Neuronal stem cell (in vitro differentiated cells): ENCODE measurements at regions not wholly inside any gene's neighbourhood (a gene's known extent, or its start where the extent isn't known, plus 50 kb on each side); places are given as distances from the start of the nearest gene placed in this dataset.

Experiments used
- DNase-seq: peaks from one replicate; pipeline ENCODE4 v3.0.0-alpha.2; 2013; ENCODE audit warnings: low spot score
- H2AFZ ChIP-seq: one replicate; pipeline ENCODE4 v1.6.1; 2013; ENCODE audit warnings: mild to moderate bottlenecking, low read length, inconsistent platforms
- H2AK5ac ChIP-seq: 2 replicates; pipeline ENCODE4 v1.6.1; 2013; ENCODE audit warnings: low read depth, mild to moderate bottlenecking, inconsistent platforms, low read length, moderate library complexity, mixed read lengths
- H2BK120ac ChIP-seq: 2 replicates; pipeline ENCODE4 v1.6.1; 2013; ENCODE audit warnings: low read depth, mild to moderate bottlenecking, inconsistent platforms, low read length, moderate library complexity, mixed read lengths
- H2BK12ac ChIP-seq: one replicate; pipeline ENCODE4 v1.6.1; 2013; ENCODE audit warnings: low read length, inconsistent platforms
- H2BK15ac ChIP-seq: 2 replicates; pipeline ENCODE4 v1.6.1; 2013; ENCODE audit warnings: mild to moderate bottlenecking, low read length, inconsistent platforms, mixed read lengths
- H2BK5ac ChIP-seq: one replicate; pipeline ENCODE4 v1.6.1; 2013; ENCODE audit warnings: inconsistent platforms, mild to moderate bottlenecking, low read length, moderate library complexity
- H3K14ac ChIP-seq: one replicate; pipeline ENCODE4 v1.6.1; 2013; ENCODE audit warnings: low read length, inconsistent platforms
- H3K18ac ChIP-seq: 2 replicates; pipeline ENCODE4 v1.6.1; 2013; ENCODE audit warnings: low read length, inconsistent platforms
- H3K23ac ChIP-seq: 2 replicates; pipeline ENCODE4 v1.6.1; 2013; ENCODE audit warnings: low read depth, mild to moderate bottlenecking, mixed read lengths, low read length, inconsistent platforms; ENCODE audit not compliant: poor library complexity
- H3K27ac ChIP-seq: replicated peaks from 3 replicates; pipeline ENCODE4 v1.5.1; 2013; ENCODE audit warnings: low read length, inconsistent platforms
- H3K27me3 ChIP-seq, 3 experiments: 2 replicates each; pipeline ENCODE4 v1.6.1; 2013; ENCODE audit warnings: low read length in 3 of 3, mild to moderate bottlenecking in 2 of 3, inconsistent platforms in 1 of 3, low read depth in 1 of 3, mixed read lengths in 1 of 3, moderate library complexity in 1 of 3; ENCODE audit not compliant: control insufficient read depth in 3 of 3, insufficient read depth in 3 of 3
- H3K36me3 ChIP-seq, 2 donors: replicated peaks in 1 of 2; 2 replicates each; pipeline ENCODE4 v1.6.1; 2013; ENCODE audit warnings: low read length in 2 of 2; ENCODE audit not compliant: control insufficient read depth in 2 of 2, insufficient read depth in 2 of 2
- H3K4ac ChIP-seq: 2 replicates; pipeline ENCODE4 v1.6.1; 2013; ENCODE audit warnings: inconsistent platforms, mild to moderate bottlenecking, low read length, moderate library complexity
- H3K4me1 ChIP-seq, 2 donors: 1 replicate in 1 of 2; 2 replicates in 1 of 2; pipeline ENCODE4 v1.6.1; 2013; ENCODE audit warnings: low read length in 2 of 2, low read depth in 1 of 2; ENCODE audit not compliant: control insufficient read depth in 2 of 2, insufficient read depth in 1 of 2
- H3K4me2 ChIP-seq: one replicate; pipeline ENCODE4 v1.6.1; 2013; ENCODE audit warnings: mild to moderate bottlenecking, low read length, inconsistent platforms; ENCODE audit not compliant: insufficient read depth, poor library complexity, severe bottlenecking
- H3K4me3 ChIP-seq, 2 donors: 2 replicates each; pipeline ENCODE4 v1.5.1; 2013; ENCODE audit warnings: low read length in 2 of 2, mild to moderate bottlenecking in 2 of 2, inconsistent platforms in 1 of 2, moderate library complexity in 1 of 2
- H3K79me1 ChIP-seq: one replicate; pipeline ENCODE4 v1.6.1; 2013; ENCODE audit warnings: low read depth, mild to moderate bottlenecking, inconsistent platforms, low read length, moderate library complexity
- H3K9ac ChIP-seq: one replicate; pipeline ENCODE4 v1.6.1; 2013; ENCODE audit warnings: mild to moderate bottlenecking, low read depth, low read length, inconsistent platforms; ENCODE audit not compliant: poor library complexity
- H3K9me3 ChIP-seq, 2 donors: replicated peaks in 1 of 2; 2 replicates each; pipeline versions ENCODE3 to v1.6.1; 2013; ENCODE audit warnings: low read length in 2 of 2, mild to moderate bottlenecking in 2 of 2, inconsistent platforms in 1 of 2, low read depth in 1 of 2, mixed read lengths in 1 of 2, moderate library complexity in 1 of 2; ENCODE audit not compliant: control insufficient read depth in 2 of 2, insufficient read depth in 1 of 2
- H4K8ac ChIP-seq: one replicate; pipeline ENCODE4 v1.6.1; 2013; ENCODE audit warnings: low read depth, mild to moderate bottlenecking, inconsistent platforms, low read length, moderate library complexity
- H4K91ac ChIP-seq: one replicate; pipeline ENCODE4 v1.6.1; 2013; ENCODE audit warnings: low read length, low read depth, mild to moderate bottlenecking, inconsistent platforms; ENCODE audit not compliant: poor library complexity
- WGBS, 2 donors: extraction: QIAGEN DNeasy Blood & Tissue Kit; methylation state at CpG; one replicate each; pipeline ENCODE4 v1.1.7; 2013; ENCODE audit warnings: missing lambda C conversion rate in 2 of 2, mixed read lengths in 1 of 2; ENCODE audit not compliant: insufficient read length in 2 of 2, insufficient replicate concordance in 1 of 2; ENCODE audit errors: extremely low coverage in 2 of 2; 5-methylcytosine and 5-hydroxymethylcytosine counted together

DNA sequence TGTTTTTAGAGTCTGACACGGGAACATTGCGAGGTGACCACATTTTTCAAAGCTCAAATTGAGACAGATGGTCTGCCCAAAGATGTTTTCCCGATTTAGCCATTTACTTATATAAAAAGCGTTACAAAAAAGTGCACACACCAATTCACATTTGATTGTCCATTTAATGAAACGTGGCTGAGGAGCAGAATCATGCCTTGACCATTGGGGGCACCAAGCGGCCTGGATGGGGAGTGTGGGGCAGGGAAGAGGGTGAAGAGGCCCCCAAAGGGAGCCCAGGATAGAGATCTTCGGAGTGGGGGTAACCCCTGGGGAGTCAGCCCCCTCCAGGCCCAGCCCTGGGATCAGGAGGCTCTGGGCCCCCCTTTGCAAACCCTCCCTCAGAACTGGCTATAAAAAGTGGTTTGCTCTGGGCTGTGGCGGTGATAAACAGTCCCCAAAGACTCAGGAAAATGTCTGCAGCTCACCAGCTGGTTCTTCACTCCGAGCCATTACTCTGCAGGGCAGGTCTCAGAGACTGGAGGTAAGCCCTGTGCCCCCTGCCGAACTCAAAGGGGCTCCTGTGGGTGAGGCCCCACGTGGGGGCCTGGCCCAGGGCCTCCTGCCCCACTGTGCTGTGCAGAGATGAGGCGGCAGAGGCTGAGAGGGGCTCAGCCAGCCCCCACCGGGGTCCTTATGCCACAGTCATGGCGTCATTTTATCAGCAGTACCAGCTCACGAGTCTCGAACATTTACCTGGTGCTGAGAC, 105.9 kb upstream of the SEC14L1 start:
- Histone ChIP-seq H2BK15ac (no peak overlapping the region), H4K91ac (no peak overlapping the region), H2BK120ac (no peak overlapping the region), H3K4me2 (no peak overlapping the region), H2BK12ac (no peak overlapping the region), H2AFZ (peak overlapping the region; percentile 82), H2BK5ac (no peak overlapping the region), H3K27ac (no peak overlapping the region), H3K4me1 (peaks cover 4 to 6% of the 10 kb centered on the region in 2 donors), H3K18ac (peak overlapping the region; percentile 27), H3K27me3 (peaks cover 0 to 29% (median 0%) of the 10 kb centered on the region in 3 experiments), H3K4me3 (no peak overlapping the region), H3K14ac (no peak overlapping the region), H3K36me3 (no peaks in the 10 kb centered on the region), H4K8ac (no peak overlapping the region), H3K79me1 (no peaks in the 10 kb centered on the region), H3K9me3 (peaks cover 0 to 5% of the 10 kb centered on the region in 2 donors), H3K4ac (no peak overlapping the region), H3K23ac (no peak overlapping the region), H3K9ac (no peak overlapping the region), H2AK5ac (no peak overlapping the region)
- no CpG with 5 or more reads among the region's 16 CpGs for WGBS, 2 donors
- no peak for DNase-seq

DNA sequence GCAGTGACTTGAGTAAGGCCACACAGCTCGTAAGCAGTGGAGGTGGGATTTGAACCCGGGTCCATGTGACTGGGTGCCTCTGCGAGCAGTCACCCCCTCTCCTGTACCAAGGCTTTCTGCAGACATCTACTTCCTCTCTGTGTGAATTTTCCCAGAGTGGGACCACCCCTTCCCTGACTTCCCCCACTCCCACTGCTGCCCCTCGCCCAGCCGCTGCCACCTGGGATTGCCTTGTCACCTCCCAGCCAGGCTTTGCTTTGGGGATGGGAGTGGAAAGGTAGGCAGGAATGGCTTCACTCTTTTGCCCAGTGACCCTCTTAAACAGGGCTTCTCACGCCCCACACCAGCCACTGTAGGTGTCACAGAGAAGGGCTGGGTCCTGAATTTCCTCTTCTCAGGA, 105.2 kb upstream of the SEC14L1 start:
- Histone ChIP-seq H3K27me3 (peaks cover 0 to 29% (median 0%) of the 10 kb centered on the region in 3 experiments), H3K27ac (no peak overlapping the region), H2AK5ac (peak overlapping the region; percentile 64), H3K4me1 (peaks cover 4 to 6% of the 10 kb centered on the region in 2 donors), H3K14ac (no peak overlapping the region), H3K36me3 (no peaks in the 10 kb centered on the region), H2BK12ac (no peak overlapping the region), H2BK120ac (no peak overlapping the region), H2BK5ac (no peak overlapping the region), H3K9me3 (peaks cover 0 to 5% of the 10 kb centered on the region in 2 donors), H2BK15ac (peak overlapping the region; percentile 45), H3K4me3 (no peak overlapping the region), H3K18ac (no peak overlapping the region), H3K4me2 (no peak overlapping the region), H3K23ac (no peak overlapping the region), H3K9ac (no peak overlapping the region), H4K91ac (no peak overlapping the region), H3K79me1 (no peaks in the 10 kb centered on the region), H4K8ac (no peak overlapping the region), H2AFZ (no peak overlapping the region), H3K4ac (no peak overlapping the region)
- no CpG with 5 or more reads among the region's 6 CpGs for WGBS, 2 donors
- no peak for DNase-seq

DNA sequence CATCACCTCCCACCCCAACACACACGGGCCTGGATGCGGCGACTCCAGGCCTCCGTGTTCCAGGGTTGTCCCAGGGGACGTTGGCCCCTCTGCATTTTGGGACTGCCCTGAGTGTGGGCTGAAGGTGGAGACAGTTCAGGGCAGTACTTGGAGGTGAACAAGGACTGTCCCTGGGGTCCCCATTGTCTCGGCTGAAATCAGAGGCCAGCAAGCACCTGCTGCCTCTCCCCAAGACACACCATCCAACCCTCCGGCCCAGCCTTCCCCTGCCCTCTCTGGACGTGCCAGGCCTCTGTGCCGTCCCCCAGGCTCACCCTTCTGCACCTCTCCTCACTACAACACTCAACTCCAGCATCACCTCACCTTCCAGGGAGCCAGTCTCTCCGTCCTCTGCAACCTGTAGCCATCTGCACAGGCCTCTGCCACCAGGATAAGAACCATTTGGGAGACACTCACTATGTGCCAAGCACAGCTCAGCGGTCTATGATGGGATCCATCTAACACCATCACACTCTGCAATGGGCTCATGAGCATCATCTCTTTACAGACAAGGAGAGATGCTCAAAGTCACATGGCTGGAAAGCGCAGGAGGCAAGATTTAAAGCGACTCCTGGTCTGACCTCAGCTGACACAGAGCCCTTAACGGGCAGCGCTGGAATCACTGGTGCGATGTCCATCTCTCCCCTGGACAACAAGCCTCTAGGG, 104.5 kb upstream of the SEC14L1 start:
- no peak overlapping the region for H2BK15ac ChIP-seq
- no peak overlapping the region for H3K23ac ChIP-seq
- peak overlapping the region; percentile 24 for H2BK120ac ChIP-seq
- H2AFZ ChIP-seq = peak overlapping the region; percentile 62
- no peak overlapping the region for H3K4ac ChIP-seq
- H3K9me3 ChIP-seq = peaks cover 0 to 7% of the 10 kb centered on the region in 2 donors
- no peak overlapping the region for H3K27ac ChIP-seq
- peak overlapping the region; percentile 64 for H2AK5ac ChIP-seq
- H4K91ac ChIP-seq = no peak overlapping the region
- H3K9ac ChIP-seq = peak overlapping the region; percentile 24
- DNase-seq = no peak
- peaks cover 4 to 6% of the 10 kb centered on the region in 2 donors for H3K4me1 ChIP-seq
- no peak overlapping the region for H3K4me2 ChIP-seq
- peak overlapping the region in 1 of 2 donors; percentile 36 for H3K4me3 ChIP-seq
- no peak overlapping the region for H2BK12ac ChIP-seq
- no peak overlapping the region for H2BK5ac ChIP-seq
- no CpG with 5 or more reads among the region's 16 CpGs for WGBS, 2 donors
- no peaks in the 10 kb centered on the region for H3K79me1 ChIP-seq
- peaks cover 0 to 29% (median 0%) of the 10 kb centered on the region in 3 experiments for H3K27me3 ChIP-seq
- no peak overlapping the region for H4K8ac ChIP-seq
- peak overlapping the region; percentile 66 for H3K18ac ChIP-seq
- peak overlapping the region; percentile 25 for H3K14ac ChIP-seq
- no peaks in the 10 kb centered on the region for H3K36me3 ChIP-seq

DNA sequence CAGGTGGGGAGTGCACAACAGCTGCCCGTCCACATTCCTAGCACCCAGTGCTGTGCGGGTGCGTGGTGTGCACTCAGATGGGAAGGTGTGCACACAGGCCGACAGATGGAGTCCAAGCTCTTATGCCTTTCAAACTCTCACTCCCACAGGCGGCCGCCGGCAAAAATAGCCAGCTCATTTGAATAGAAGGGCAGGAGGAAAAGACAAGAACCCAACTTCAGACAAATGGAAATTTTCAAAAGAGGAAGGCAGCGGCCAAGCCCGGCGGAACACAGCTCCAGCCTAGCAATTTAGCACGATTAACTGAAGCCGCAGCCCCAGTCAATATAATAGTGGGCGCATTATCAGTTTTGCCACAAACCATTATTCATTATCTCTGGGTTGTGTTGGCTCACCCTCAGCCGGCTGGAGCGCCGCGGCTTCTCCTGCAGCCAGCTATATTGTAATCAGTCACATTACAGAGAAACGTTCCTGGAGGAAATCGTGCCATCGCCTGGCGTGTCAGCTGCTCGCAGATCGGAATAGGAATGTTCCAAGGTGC, 103.9 kb upstream of the SEC14L1 start:
- H3K4ac ChIP-seq = no peak overlapping the region
- no peak overlapping the region for H2BK15ac ChIP-seq
- no peak overlapping the region for H3K27ac ChIP-seq
- H3K18ac ChIP-seq = peak overlapping the region; percentile 66
- H2BK12ac ChIP-seq = no peak overlapping the region
- H3K79me1 ChIP-seq = no peaks in the 10 kb centered on the region
- H2BK120ac ChIP-seq = peak overlapping the region; percentile 79
- H2BK5ac ChIP-seq = no peak overlapping the region
- peak overlapping the region; percentile 62 for H2AFZ ChIP-seq
- H3K36me3 ChIP-seq = no peaks in the 10 kb centered on the region
- H3K4me1 ChIP-seq = peaks cover 4 to 6% of the 10 kb centered on the region in 2 donors
- no peak overlapping the region for H4K91ac ChIP-seq
- H3K23ac ChIP-seq = no peak overlapping the region
- peaks cover 0 to 29% (median 0%) of the 10 kb centered on the region in 3 experiments for H3K27me3 ChIP-seq
- WGBS, 2 donors = no CpG with 5 or more reads among the region's 23 CpGs
- H3K14ac ChIP-seq = no peak overlapping the region
- DNase-seq = no peak
- peak overlapping the region; percentile 24 for H3K9ac ChIP-seq
- no peak overlapping the region for H3K4me3 ChIP-seq
- H2AK5ac ChIP-seq = peak overlapping the region; percentile 11
- H3K4me2 ChIP-seq = no peak overlapping the region
- H4K8ac ChIP-seq = no peak overlapping the region
- H3K9me3 ChIP-seq = peaks cover 0 to 2% of the 10 kb centered on the region in 2 donors
